ENCODE measurements at regions not wholly inside any gene's neighbourhood (a gene's known extent, or its start where the extent isn't known, plus 50 kb on each side); places are given as distances from the start of the nearest gene placed in this dataset.

DNA sequence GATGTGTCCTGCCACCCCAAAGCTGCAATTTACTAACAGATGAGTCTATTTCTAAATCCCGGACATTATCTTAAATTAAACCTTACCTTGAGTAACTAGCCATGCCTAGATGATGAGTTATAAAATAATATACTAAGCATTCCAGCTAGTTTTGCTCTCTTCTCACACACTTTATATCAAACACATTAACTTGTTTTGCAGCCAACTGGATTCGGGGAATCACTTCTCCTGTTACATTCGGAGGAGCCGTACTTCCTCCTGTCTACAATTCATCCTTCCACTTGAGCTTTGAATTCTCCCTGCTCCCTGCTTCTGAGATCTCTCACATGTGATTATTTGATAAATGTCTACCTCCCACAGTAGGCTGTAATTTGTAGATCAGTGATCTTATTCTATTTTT, 420.1 kb downstream of the GJA1 start:
- no peak overlapping the region for H3K9ac ChIP-seq (ENCODE audit: low read depth, low read length, poor library complexity, severe bottlenecking)
- no peaks in the 10 kb centered on the region for H3K9me2 ChIP-seq (replicated peaks; ENCODE audit: low read depth, low read length)
- no peak overlapping the region for H2AFZ ChIP-seq (ENCODE audit: low read length)
- no peaks in the 10 kb centered on the region for H4K20me1 ChIP-seq (ENCODE audit: insufficient read depth, low read length, poor library complexity, severe bottlenecking)
- TF ChIP-seq, protein P1, sequence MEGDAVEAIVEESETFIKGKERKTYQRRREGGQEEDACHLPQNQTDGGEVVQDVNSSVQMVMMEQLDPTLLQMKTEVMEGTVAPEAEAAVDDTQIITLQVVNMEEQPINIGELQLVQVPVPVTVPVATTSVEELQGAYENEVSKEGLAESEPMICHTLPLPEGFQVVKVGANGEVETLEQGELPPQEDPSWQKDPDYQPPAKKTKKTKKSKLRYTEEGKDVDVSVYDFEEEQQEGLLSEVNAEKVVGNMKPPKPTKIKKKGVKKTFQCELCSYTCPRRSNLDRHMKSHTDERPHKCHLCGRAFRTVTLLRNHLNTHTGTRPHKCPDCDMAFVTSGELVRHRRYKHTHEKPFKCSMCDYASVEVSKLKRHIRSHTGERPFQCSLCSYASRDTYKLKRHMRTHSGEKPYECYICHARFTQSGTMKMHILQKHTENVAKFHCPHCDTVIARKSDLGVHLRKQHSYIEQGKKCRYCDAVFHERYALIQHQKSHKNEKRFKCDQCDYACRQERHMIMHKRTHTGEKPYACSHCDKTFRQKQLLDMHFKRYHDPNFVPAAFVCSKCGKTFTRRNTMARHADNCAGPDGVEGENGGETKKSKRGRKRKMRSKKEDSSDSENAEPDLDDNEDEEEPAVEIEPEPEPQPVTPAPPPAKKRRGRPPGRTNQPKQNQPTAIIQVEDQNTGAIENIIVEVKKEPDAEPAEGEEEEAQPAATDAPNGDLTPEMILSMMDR (conservative IDR thresholded peaks at IDR 0.05; ENCODE audit: low read length) = no peak
- TF ChIP-seq EZH2phosphoT487 (IDR thresholded peaks at IDR 0.05; ENCODE audit: borderline replicate concordance) = no peak
- H3K36me3 ChIP-seq (ENCODE audit: insufficient read depth, low read length) = no peaks in the 10 kb centered on the region
- H3K9me3 ChIP-seq (ENCODE audit: insufficient read depth, low read depth, low read length) = no peaks in the 10 kb centered on the region
- H3K4me2 ChIP-seq (ENCODE audit: low read depth, low read length, poor library complexity, severe bottlenecking) = no peak overlapping the region
- H3K79me2 ChIP-seq (ENCODE audit: insufficient read depth, low read length) = no peaks in the 10 kb centered on the region
- no peak overlapping the region for H3K4me3 ChIP-seq (ENCODE audit: low read length, poor library complexity, severe bottlenecking)
- no peaks in the 10 kb centered on the region for H3K27me3 ChIP-seq (ENCODE audit: insufficient read depth, low read length, poor library complexity, severe bottlenecking)
- no peaks in the 10 kb centered on the region for H3K4me1 ChIP-seq (ENCODE audit: insufficient read depth, low read length, poor library complexity, severe bottlenecking)
- H3F3A ChIP-seq (ENCODE audit: low read depth) = no peaks in the 10 kb centered on the region

DNA sequence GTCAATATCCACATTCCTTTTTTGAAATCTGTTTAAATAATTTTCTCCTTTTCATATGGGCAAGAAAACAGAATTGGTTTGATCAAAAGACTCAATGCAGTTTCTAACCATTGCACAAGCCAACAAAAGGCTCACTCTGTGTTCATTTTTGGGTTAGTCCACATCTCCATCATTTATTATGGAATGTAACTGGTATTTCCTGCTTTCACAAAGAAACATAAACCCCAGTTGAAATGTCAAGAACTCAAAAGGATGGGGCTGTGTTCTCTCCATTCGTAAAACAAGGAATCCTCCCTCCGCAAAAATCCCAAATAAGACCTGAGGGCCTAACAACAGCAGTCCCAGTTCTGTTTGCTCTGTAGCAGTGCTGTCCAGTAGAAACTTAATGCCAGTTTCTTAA, 420.9 kb downstream of the GJA1 start:
- TF ChIP-seq EZH2phosphoT487 (IDR thresholded peaks at IDR 0.05; ENCODE audit: borderline replicate concordance) = no peak
- Histone ChIP-seq H2AFZ (ENCODE audit: low read length) (no peak overlapping the region), H3K4me2 (ENCODE audit: low read depth, low read length, poor library complexity, severe bottlenecking) (no peak overlapping the region)

DNA sequence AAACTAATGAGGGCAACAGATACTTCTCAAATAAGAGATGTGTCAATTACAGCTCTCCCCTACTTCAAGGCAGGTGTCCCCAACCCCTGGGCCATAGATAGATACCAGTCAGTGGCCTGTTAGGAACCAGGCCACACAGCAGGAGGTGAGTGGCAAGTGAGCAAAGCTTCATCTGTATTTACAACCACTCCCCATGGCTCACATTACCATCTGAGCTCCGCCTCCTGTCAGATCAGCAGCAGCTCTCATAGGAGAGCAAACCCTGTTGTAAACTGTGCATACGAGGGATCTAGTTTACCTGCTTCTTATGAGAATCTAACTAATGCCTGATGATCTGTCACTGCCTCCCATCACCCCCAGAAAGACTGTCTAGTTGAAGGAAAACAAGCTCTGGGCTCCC, 422.1 kb downstream of the GJA1 start:
- Histone ChIP-seq H2AFZ (ENCODE audit: low read length) (no peak overlapping the region), H3F3A (ENCODE audit: low read depth) (no peaks in the 10 kb centered on the region), H3K4me3 (ENCODE audit: low read length, poor library complexity, severe bottlenecking) (no peak overlapping the region), H3K4me2 (ENCODE audit: low read depth, low read length, poor library complexity, severe bottlenecking) (no peak overlapping the region), H4K20me1 (ENCODE audit: insufficient read depth, low read length, poor library complexity, severe bottlenecking) (no peaks in the 10 kb centered on the region), H3K36me3 (ENCODE audit: insufficient read depth, low read length) (no peaks in the 10 kb centered on the region), H3K4me1 (ENCODE audit: insufficient read depth, low read length, poor library complexity, severe bottlenecking) (no peaks in the 10 kb centered on the region), H3K27me3 (ENCODE audit: insufficient read depth, low read length, poor library complexity, severe bottlenecking) (no peaks in the 10 kb centered on the region), H3K9me3 (ENCODE audit: insufficient read depth, low read depth, low read length) (no peaks in the 10 kb centered on the region), H3K9me2 (replicated peaks; ENCODE audit: low read depth, low read length) (no peaks in the 10 kb centered on the region), H3K9ac (ENCODE audit: low read depth, low read length, poor library complexity, severe bottlenecking) (no peak overlapping the region), H3K79me2 (ENCODE audit: insufficient read depth, low read length) (no peaks in the 10 kb centered on the region)
- TF ChIP-seq, protein P1 (conservative IDR thresholded peaks at IDR 0.05; ENCODE audit: low read length) = no peak
- TF ChIP-seq EZH2phosphoT487 (IDR thresholded peaks at IDR 0.05; ENCODE audit: borderline replicate concordance) = no peak

More for the DNA sequence above, 420.9 kb downstream of the GJA1 start:
- no peaks in the 10 kb centered on the region for H4K20me1 ChIP-seq (ENCODE audit: insufficient read depth, low read length, poor library complexity, severe bottlenecking)
- H3K9me2 ChIP-seq (replicated peaks; ENCODE audit: low read depth, low read length) = no peaks in the 10 kb centered on the region
- no peaks in the 10 kb centered on the region for H3K36me3 ChIP-seq (ENCODE audit: insufficient read depth, low read length)
- no peaks in the 10 kb centered on the region for H3K27me3 ChIP-seq (ENCODE audit: insufficient read depth, low read length, poor library complexity, severe bottlenecking)
- H3K4me3 ChIP-seq (ENCODE audit: low read length, poor library complexity, severe bottlenecking) = no peak overlapping the region
- H3K9ac ChIP-seq (ENCODE audit: low read depth, low read length, poor library complexity, severe bottlenecking) = no peak overlapping the region
- no peaks in the 10 kb centered on the region for H3K9me3 ChIP-seq (ENCODE audit: insufficient read depth, low read depth, low read length)
- H3F3A ChIP-seq (ENCODE audit: low read depth) = no peaks in the 10 kb centered on the region
- no peaks in the 10 kb centered on the region for H3K79me2 ChIP-seq (ENCODE audit: insufficient read depth, low read length)
- H3K4me1 ChIP-seq (ENCODE audit: insufficient read depth, low read length, poor library complexity, severe bottlenecking) = no peaks in the 10 kb centered on the region

DNA sequence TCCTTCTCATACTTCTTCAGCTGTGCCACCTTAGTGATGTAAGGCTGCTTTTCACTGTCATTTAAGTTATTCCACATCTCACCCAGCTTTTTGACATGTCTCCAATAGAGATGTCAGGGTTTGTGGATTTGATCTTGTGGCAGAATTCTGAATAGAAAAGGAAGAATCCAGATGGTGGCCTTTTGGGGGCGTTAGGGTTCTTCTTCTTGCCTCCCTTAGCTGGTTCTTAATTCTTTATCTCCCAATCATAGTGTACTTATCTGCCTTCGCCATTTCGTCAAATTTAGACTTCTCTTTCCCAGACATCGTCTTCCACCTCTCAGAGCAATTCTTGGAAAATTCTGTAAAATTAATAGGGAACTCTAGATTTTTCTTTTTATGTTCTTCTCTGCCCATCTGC, 422.9 kb downstream of the GJA1 start:
- H3K4me3 ChIP-seq (ENCODE audit: low read length, poor library complexity, severe bottlenecking) = no peak overlapping the region
- no peaks in the 10 kb centered on the region for H3K27me3 ChIP-seq (ENCODE audit: insufficient read depth, low read length, poor library complexity, severe bottlenecking)
- H3K4me2 ChIP-seq (ENCODE audit: low read depth, low read length, poor library complexity, severe bottlenecking) = no peak overlapping the region
- no peaks in the 10 kb centered on the region for H3K9me2 ChIP-seq (replicated peaks; ENCODE audit: low read depth, low read length)
- no peaks in the 10 kb centered on the region for H3K9me3 ChIP-seq (ENCODE audit: insufficient read depth, low read depth, low read length)
- no peak overlapping the region for H2AFZ ChIP-seq (ENCODE audit: low read length)
- no peaks in the 10 kb centered on the region for H3K79me2 ChIP-seq (ENCODE audit: insufficient read depth, low read length)
- TF ChIP-seq, protein P1 (conservative IDR thresholded peaks at IDR 0.05; ENCODE audit: low read length) = peak; percentile 19
- TF ChIP-seq EZH2phosphoT487 (IDR thresholded peaks at IDR 0.05; ENCODE audit: borderline replicate concordance) = no peak
- no peak overlapping the region for H3K9ac ChIP-seq (ENCODE audit: low read depth, low read length, poor library complexity, severe bottlenecking)
- no peaks in the 10 kb centered on the region for H3F3A ChIP-seq (ENCODE audit: low read depth)
- no peaks in the 10 kb centered on the region for H4K20me1 ChIP-seq (ENCODE audit: insufficient read depth, low read length, poor library complexity, severe bottlenecking)
- H3K36me3 ChIP-seq (ENCODE audit: insufficient read depth, low read length) = no peaks in the 10 kb centered on the region
- H3K4me1 ChIP-seq (ENCODE audit: insufficient read depth, low read length, poor library complexity, severe bottlenecking) = no peaks in the 10 kb centered on the region

All from Loucy (cell line).